Esophagus (tissue), 2 donors: ENCODE measurements at regions not wholly inside any gene's neighbourhood (a gene's known extent, or its start where the extent isn't known, plus 50 kb on each side); places are given as distances from the start of the nearest gene placed in this dataset.
"Not testable (repeated sequence)": the region's sequence is repeated elsewhere in the genome, so short reads cannot be mapped to it uniquely, and the experiment has no call there.

ENCODE experiments used
- H3K27ac ChIP-seq, 2 donors: one replicate each; pipeline ENCODE4 v1.5.1; 2013; ENCODE audit warnings: low read depth in 2 of 2, mild to moderate bottlenecking in 2 of 2, inconsistent platforms in 1 of 2, low read length in 1 of 2, moderate library complexity in 1 of 2
- H3K27me3 ChIP-seq, 2 donors: one replicate each; pipeline ENCODE4 v1.6.1; 2013; ENCODE audit warnings: low read length in 2 of 2, control low read depth in 1 of 2, mild to moderate bottlenecking in 1 of 2; ENCODE audit not compliant: insufficient read depth in 2 of 2, control insufficient read depth in 1 of 2
- H3K36me3 ChIP-seq, 2 donors: one replicate each; pipeline ENCODE4 v1.6.1; 2013; ENCODE audit warnings: low read length in 1 of 2; ENCODE audit not compliant: control insufficient read depth in 2 of 2, insufficient read depth in 2 of 2
- H3K4me1 ChIP-seq, 2 donors: one replicate each; pipeline ENCODE4 v1.6.1; 2013; ENCODE audit warnings: low read length in 1 of 2; ENCODE audit not compliant: control insufficient read depth in 2 of 2, insufficient read depth in 2 of 2
- H3K4me3 ChIP-seq, 2 donors: one replicate each; pipeline ENCODE4 v1.5.1; 2013; ENCODE audit warnings: low read length in 2 of 2, mild to moderate bottlenecking in 2 of 2, low read depth in 1 of 2, moderate library complexity in 1 of 2
- H3K9me3 ChIP-seq, 2 donors: one replicate each; pipeline ENCODE4 v1.6.1; 2013; ENCODE audit warnings: mild to moderate bottlenecking in 2 of 2, low read depth in 1 of 2, low read length in 1 of 2, moderate library complexity in 1 of 2; ENCODE audit not compliant: control insufficient read depth in 2 of 2, insufficient read depth in 1 of 2
- WGBS, 2 donors: extraction: QIAGEN DNeasy Blood & Tissue Kit; methylation state at CpG; one replicate each; pipeline ENCODE4 v1.1.7; 2013; 5-methylcytosine and 5-hydroxymethylcytosine counted together
- donor health status: healthy with polysubstance abuse.
- donor health status: Bipolar disorder and iron deficiency.

DNA sequence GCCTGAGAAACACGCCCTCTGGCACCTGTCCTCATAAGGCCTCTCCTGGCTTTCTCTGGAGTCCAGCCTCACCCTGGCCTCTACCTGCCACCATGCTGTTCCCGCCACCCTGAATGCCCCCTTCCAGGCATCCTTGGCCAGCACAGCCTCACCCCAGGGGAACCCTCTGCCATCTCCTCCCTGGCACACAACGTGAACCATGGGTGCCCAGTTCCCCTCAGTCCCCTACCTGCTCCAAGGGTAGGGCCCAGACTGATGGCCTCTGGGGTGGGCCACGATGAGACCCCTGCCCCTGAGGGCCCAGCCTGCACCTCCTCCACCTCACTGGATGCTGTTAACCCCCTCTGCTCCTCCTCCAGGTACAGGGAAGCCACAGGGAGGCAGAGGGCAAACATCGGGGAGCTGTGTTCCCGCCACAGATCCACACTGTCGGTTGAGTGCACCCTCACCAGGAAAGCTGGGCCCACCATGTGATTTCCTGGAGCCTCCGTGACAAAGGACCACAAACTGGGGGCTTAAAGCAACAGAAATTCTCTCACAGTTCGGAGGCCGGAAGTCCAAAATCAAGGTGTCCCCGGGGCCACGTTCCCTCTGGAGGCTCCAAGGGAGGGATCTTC is 169.6 kb downstream of the BRD1 start:
- Histone ChIP-seq H3K4me1 (peaks cover 0 to 5% of the 10 kb centered on the region in 2 donors), H3K36me3 (no peaks in the 10 kb centered on the region), H3K27me3 (no peaks in the 10 kb centered on the region), H3K4me3 (no peak overlapping the region), H3K27ac (peak overlapping the region; percentile 28 to 50), H3K9me3 (no peaks in the 10 kb centered on the region)
- WGBS, 2 donors: 64 to 68% methylated on average over 12 of the region's 12 CpGs

DNA sequence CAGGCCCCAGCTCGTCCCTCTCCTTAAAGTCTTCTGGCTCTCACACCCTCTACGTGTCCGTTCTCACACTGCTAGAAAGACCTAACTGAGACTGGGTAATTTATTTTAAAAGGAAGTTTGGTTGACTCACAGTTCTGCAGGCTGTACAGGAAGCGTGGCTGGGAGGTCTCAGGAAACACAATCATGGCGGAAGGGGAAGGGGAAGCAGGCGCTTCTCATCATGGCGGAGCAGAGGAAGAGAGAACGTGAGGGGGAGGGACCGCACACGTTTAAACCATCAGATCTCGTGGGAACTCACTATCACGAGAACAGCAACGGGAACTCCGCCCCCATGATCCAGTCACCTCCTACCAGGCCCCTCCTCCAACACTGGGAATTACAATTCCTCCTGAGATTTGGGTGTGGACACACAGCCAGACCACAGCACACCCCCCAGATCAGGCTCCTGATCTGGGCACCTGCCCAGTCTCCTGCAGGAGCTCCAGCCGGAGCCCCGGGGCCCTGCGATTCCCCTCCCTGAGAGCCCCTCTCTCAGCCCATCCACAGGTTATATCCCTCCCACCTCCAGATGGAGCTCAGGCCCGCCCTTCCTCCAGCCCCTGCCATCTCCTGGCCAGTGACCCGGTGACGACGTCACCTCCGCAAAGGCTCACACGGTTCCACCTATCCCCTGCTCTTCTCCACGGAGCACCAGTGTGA is 170.2 kb downstream of the BRD1 start:
- H3K36me3 ChIP-seq: no peaks in the 10 kb centered on the region
- peaks cover 0 to 5% of the 10 kb centered on the region in 2 donors for H3K4me1 ChIP-seq
- H3K27ac ChIP-seq: peak overlapping the region; percentile 30 to 50
- peak overlapping the region in 1 of 2 donors; percentile 52 for H3K4me3 ChIP-seq
- WGBS, 2 donors: 59 to 61% methylated on average over 24 of the region's 24 CpGs
- no peaks in the 10 kb centered on the region for H3K9me3 ChIP-seq
- H3K27me3 ChIP-seq: no peaks in the 10 kb centered on the region

DNA sequence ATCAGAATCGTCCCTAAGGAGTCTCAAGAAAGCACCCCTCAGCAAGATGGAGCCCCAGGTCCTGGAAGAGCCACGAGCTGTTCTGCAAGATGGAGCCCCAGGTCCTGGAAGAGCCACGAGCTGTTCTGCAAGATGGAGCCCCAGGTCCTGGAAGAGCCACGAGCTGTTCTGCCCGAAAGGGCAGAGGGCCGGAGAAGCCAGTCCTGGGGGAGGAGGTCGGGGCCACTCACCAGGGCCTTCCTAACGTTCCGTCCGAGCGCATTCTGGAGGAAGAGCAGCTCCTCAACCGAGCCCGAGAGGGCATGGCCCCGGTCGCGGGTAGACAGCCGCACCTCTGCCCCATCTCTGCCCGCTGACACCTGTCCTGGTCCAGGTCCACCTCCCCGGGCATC is 170.8 kb downstream of the BRD1 start:
- not testable (repeated sequence) for H3K4me1 ChIP-seq, H3K27me3 ChIP-seq, H3K36me3 ChIP-seq, H3K9me3 ChIP-seq
- Histone ChIP-seq H3K4me3 (peak overlapping the region in 1 of 2 donors; percentile 52), H3K27ac (peak overlapping the region in 1 of 2 donors; percentile 22)
- 61 to 64% methylated on average over 19 of the region's 19 CpGs for WGBS, 2 donors

GRCh38 chr22:49656291-49656851 is 171.3 kb downstream of the BRD1 start:
- H3K9me3 ChIP-seq: no peaks in the 10 kb centered on the region
- H3K4me1 ChIP-seq: peaks cover 0 to 5% of the 10 kb centered on the region in 2 donors
- no peak overlapping the region for H3K27ac ChIP-seq
- 76 to 89% methylated on average over 25 of the region's 25 CpGs for WGBS, 2 donors
- no peaks in the 10 kb centered on the region for H3K27me3 ChIP-seq
- no peaks in the 10 kb centered on the region for H3K36me3 ChIP-seq
- H3K4me3 ChIP-seq: peak overlapping the region in 1 of 2 donors; percentile 52

DNA sequence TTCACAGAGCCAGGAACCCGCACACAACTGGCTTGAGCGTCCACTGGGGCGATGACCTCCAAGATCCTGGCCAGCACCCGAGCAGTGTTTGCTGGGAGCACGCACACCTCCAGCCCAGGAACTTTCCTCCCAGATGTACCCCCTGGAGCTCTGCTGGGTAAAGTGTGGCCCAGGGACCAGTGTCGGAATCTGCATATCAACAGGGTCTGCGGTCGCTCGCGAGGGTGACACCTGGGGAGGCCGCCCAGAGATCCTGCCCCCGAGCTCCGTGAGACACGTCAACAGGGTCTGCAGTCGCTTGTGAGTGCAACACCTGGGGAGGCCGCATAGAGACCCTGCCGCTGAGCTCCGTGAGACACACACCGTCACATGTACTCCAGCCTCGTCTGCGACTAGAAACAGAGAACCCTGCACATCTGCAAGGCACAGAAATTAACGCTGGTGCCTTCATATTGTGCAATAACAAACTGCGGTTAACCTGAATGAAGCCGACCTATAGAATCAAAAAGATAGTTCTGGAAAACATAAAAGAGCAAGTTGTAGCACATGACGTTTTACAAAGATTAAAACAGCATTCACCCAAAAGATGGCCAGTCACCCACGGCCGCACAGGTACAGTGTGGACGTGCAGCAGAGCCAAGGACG is 172.4 kb downstream of the BRD1 start:
- Histone ChIP-seq H3K36me3 (no peaks in the 10 kb centered on the region), H3K4me1 (peaks cover 0 to 5% of the 10 kb centered on the region in 2 donors), H3K4me3 (no peak overlapping the region), H3K9me3 (no peaks in the 10 kb centered on the region), H3K27me3 (no peaks in the 10 kb centered on the region), H3K27ac (no peak overlapping the region)
- WGBS, 2 donors: 63 to 64% methylated on average over 29 of the region's 29 CpGs

DNA sequence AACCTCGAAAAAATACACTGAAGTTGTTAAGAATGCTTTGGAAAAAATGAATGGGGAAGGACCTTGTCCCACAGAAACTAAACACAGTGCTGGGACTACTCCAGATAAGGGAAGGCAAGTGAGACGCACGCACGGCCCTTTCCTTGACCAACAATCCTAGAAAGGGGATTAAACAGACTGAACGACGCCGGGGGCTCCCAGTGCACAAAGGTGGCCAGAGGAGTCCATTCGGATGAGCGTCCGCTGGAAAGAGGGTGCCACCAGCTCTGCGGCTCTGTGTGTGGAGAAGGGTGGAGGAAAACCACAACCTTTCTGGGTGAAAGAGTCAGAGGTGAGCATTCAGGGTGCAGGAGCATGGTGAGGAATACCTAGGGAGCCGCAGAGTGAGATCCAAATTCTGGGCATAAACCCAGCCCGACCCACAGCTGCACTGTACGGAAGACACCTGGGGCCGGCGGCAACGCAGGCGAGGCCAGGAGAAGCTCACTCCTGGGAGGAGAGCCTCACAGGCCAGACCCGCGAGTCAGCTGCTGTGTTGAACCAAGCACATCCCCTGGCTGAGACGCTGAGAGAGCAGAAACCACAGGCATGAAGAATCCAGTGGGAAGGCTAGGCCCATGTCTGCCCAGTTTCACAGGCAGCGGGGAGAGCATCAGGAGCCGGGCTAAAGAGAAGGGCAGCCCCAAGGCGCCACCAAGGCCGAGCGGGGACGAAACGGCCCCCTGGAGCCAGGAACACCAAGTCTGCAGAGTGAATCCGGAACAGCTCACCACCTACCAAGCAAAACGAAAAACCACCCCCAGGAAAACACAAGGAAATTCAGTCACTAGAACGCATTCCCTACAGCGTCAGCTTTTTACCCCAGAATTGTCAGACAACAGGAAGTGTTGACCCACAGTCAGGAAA is 177.1 kb downstream of the BRD1 start:
- 78 to 82% methylated on average over 32 of the region's 32 CpGs for WGBS, 2 donors
- no peaks in the 10 kb centered on the region for H3K4me1 ChIP-seq
- no peaks in the 10 kb centered on the region for H3K36me3 ChIP-seq
- H3K9me3 ChIP-seq: no peaks in the 10 kb centered on the region
- H3K27me3 ChIP-seq: no peaks in the 10 kb centered on the region
- H3K27ac ChIP-seq: no peak overlapping the region
- no peak overlapping the region for H3K4me3 ChIP-seq

DNA sequence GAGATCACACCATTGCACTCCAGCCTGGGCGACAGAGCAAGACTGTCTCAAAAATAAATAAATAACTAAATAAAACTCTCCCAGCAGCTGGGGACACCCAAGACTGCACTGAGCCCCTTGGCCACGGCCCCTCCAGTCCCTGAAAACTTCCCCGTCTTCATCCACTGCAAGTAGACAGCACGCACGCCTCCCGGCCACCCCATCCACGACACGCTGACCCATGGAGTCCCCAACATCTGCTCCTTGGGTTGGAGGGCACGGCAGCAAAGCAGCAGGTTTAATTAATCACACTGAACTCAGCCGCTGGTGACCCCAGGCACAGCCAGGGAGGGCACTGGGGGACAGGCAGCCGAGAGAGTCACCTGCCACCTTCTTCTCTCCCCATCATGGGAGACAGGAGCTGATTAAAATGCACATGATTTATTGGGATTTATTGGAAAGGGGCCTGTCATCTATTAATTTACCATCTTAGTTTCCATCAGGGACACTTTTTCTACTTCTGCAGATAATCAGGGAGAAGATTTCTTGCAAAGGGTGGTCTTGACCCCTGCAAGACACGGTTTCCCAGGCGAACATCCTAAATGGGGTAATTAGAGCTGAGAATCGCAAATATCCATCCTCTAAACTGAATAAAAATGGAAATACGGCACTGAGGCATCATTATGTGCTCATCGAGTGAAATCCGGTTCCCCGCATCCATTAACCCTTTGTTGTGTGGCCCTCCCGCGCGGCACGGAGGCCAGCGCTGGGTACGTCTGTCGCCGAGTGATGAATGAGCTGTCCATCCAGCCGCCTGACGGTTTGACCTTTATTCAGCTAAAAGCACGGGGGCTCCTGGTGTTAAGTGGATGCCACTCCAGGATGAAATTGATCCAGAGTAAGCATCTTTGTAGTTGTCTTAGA is 178.3 kb downstream of the BRD1 start:
- no peaks in the 10 kb centered on the region for H3K9me3 ChIP-seq
- no peaks in the 10 kb centered on the region for H3K4me1 ChIP-seq
- H3K27ac ChIP-seq: no peak overlapping the region
- 48 to 49% methylated on average over 29 of the region's 29 CpGs for WGBS, 2 donors
- no peaks in the 10 kb centered on the region for H3K36me3 ChIP-seq
- H3K27me3 ChIP-seq: no peaks in the 10 kb centered on the region
- no peak overlapping the region for H3K4me3 ChIP-seq

DNA sequence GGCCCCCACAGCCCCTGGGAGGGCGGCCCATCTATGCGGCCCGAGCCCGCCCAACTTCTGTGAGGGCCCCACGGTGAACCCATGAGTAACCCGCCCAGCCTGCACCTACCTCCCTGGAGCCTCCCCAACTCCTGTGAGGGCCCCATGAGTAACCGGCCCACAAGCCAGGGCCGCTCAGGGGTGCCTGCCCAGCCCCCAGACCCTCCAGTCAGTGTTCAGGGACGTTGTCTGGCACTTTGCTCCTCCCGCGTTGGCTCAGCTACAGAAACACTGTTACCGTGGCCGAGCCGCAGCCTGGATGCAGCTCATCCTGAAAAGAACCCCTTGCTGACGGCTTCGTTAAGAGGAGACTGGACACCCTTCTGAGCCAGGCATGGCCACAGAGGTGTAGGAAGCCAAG is 179.6 kb downstream of the BRD1 start:
- no peaks in the 10 kb centered on the region for H3K27me3 ChIP-seq
- no peaks in the 10 kb centered on the region for H3K9me3 ChIP-seq
- no peaks in the 10 kb centered on the region for H3K4me1 ChIP-seq
- WGBS, 2 donors: 76 to 79% methylated on average over 16 of the region's 16 CpGs
- H3K36me3 ChIP-seq: no peaks in the 10 kb centered on the region
- no peak overlapping the region for H3K4me3 ChIP-seq
- no peak overlapping the region for H3K27ac ChIP-seq
